Osteocyte (in vitro differentiated cells): ENCODE measurements at regions not wholly inside any gene's neighbourhood (a gene's known extent, or its start where the extent isn't known, plus 50 kb on each side); places are given as distances from the start of the nearest gene placed in this dataset.

Experiments
- DNase-seq: peaks from one replicate; pipeline ENCODE4 v3.0.0; 2021; ENCODE audit warnings: mixed read lengths; ENCODE audit not compliant: unreplicated experiment; ENCODE audit errors: extremely low spot score
- H3K27ac Mint-ChIP-seq: one replicate; pipeline ENCODE4 v1.8.0; 2021; ENCODE audit warnings: mild to moderate bottlenecking, mixed read lengths; ENCODE audit not compliant: unreplicated experiment
- H3K27me3 Mint-ChIP-seq: one replicate; pipeline ENCODE4 v1.8.0; 2021; ENCODE audit warnings: mixed read lengths; ENCODE audit not compliant: unreplicated experiment
- H3K36me3 Mint-ChIP-seq: one replicate; pipeline ENCODE4 v1.8.0; 2021; ENCODE audit warnings: mixed read lengths; ENCODE audit not compliant: unreplicated experiment
- H3K4me1 Mint-ChIP-seq: one replicate; pipeline ENCODE4 v1.8.0; 2021; ENCODE audit warnings: mixed read lengths; ENCODE audit not compliant: unreplicated experiment
- H3K4me3 Mint-ChIP-seq: one replicate; pipeline ENCODE4 v1.8.0; 2021; ENCODE audit warnings: mild to moderate bottlenecking, moderate library complexity, mixed read lengths; ENCODE audit not compliant: unreplicated experiment
- H3K9me3 Mint-ChIP-seq: one replicate; pipeline ENCODE4 v1.8.0; 2021; ENCODE audit warnings: mixed read lengths; ENCODE audit not compliant: unreplicated experiment
- TF ChIP-seq, protein P1 (sequence below): fragments of 200-600 bp; sonication (generic); IDR thresholded peaks from 2 replicates; pipeline ENCODE4 v1.5.0; 2021; ENCODE audit warnings: antibody characterized with exemption, mild to moderate bottlenecking, moderate library complexity

DNA sequence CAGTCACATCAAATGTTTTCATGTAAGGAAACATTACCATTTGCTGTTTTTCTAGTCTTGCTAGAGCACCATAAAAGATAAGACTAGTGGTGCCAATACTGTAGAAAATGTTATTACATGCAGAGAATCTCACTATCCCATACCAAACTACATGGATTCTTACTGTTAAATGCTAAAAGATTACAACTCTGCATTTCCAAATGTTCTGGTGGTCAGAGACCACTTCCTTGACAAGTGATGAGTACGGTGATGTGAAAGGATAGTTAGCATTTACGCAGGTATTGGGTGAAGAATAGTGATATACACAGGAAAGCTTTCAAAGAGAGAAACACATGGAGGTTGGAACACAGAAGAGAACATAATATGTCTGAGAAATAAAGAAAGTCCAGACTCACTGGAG lies 98.2 kb downstream of the GGTLC2 start:
- H3K4me1 Mint-ChIP-seq, result no peaks in the 10 kb centered on the region
- no peaks in the 10 kb centered on the region for H3K9me3 Mint-ChIP-seq
- TF ChIP-seq, protein P1, sequence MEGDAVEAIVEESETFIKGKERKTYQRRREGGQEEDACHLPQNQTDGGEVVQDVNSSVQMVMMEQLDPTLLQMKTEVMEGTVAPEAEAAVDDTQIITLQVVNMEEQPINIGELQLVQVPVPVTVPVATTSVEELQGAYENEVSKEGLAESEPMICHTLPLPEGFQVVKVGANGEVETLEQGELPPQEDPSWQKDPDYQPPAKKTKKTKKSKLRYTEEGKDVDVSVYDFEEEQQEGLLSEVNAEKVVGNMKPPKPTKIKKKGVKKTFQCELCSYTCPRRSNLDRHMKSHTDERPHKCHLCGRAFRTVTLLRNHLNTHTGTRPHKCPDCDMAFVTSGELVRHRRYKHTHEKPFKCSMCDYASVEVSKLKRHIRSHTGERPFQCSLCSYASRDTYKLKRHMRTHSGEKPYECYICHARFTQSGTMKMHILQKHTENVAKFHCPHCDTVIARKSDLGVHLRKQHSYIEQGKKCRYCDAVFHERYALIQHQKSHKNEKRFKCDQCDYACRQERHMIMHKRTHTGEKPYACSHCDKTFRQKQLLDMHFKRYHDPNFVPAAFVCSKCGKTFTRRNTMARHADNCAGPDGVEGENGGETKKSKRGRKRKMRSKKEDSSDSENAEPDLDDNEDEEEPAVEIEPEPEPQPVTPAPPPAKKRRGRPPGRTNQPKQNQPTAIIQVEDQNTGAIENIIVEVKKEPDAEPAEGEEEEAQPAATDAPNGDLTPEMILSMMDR, result no peak
- no peaks in the 10 kb centered on the region for H3K36me3 Mint-ChIP-seq
- no peak for DNase-seq
- no peak overlapping the region for H3K27ac Mint-ChIP-seq
- peaks cover 36% of the 10 kb centered on the region for H3K27me3 Mint-ChIP-seq
- H3K4me3 Mint-ChIP-seq, result no peak overlapping the region

DNA sequence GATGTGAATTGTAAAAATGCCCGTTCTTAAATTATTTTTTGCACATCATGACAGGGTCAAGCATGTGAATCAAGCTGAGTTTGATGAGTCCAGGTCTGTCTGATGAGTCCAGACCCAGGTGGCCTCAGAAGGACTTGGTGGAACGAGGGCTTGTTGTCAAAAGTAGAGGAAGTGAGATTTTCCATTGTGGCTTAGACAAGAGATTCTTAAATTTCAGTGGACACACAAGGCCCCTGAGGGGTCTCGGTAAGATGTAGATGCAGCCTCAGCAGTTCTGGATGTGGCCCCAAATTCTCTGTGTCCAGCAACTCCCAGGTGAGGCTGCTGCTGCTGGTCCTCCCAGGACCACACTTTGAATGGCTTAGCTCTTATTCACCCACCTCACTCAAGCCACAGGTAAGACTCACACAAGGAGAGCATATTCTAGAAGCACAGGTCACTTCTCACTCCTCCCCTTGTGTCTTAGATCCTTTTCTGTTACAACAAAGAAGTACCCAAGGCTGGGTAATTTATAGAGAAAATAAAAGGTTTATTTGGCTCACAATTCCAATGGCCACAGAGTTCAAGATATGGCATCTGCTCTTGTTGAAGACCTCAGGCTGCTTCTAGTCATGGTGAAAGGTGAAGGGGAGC lies 98.8 kb downstream of the GGTLC2 start:
- Mint-ChIP-seq H3K4me3 (no peak overlapping the region), H3K4me1 (no peaks in the 10 kb centered on the region), H3K9me3 (no peaks in the 10 kb centered on the region), H3K27me3 (peaks cover 36% of the 10 kb centered on the region), H3K27ac (no peak overlapping the region), H3K36me3 (no peaks in the 10 kb centered on the region)
- TF ChIP-seq, protein P1, result no peak
- no peak for DNase-seq

- no peak overlapping the region for H3K4me3 Mint-ChIP-seq
- TF ChIP-seq, protein P1, result no peak
- DNase-seq, result peak; percentile 51
- H3K36me3 Mint-ChIP-seq, result no peaks in the 10 kb centered on the region
- peaks cover 35% of the 10 kb centered on the region for H3K27me3 Mint-ChIP-seq
- H3K9me3 Mint-ChIP-seq, result no peaks in the 10 kb centered on the region
- no peak overlapping the region for H3K27ac Mint-ChIP-seq
- H3K4me1 Mint-ChIP-seq, result no peaks in the 10 kb centered on the region
These were observed 100.2 kb downstream of the GGTLC2 start for GRCh38 chr22:22744412-22745224.

DNA sequence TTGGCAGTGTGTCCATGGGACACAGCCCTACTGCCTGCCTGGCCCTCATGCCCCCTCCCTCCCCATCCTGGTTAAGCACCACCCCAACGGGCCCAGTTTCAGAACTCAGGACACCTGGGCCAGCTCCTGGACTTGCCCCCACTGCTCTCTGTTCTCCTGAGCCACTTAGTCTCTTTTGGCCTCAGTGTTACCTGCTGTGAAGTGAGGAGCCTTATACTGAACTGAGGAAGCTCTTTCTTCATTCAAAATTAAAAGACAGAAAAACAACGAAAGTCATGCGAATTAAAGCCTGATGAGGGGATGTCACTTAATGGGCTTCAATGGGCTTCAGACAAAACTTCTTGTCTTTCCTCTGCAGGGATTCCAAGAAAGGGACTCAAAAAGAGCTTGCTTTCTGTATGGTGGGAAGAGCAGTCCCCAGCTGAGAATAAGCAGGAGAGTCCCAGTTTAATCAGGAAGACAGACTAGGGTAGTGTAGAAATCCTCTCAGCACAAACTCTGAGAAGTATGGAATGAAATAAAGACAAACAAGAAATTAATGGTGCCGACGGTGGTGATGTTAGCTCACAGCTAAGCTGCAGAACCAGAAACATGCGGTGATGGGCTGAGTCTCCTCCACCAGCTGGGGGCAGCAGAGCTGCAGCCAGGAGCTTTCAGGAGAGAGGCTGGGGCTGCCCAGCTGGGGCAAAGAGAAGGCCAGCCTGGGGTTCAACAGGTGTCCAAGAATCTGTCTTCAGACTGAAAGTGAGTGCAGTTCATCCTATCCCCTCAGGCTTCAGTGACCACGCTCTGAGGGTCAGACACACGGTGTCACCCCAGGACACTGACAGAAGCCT lies 101.0 kb downstream of the GGTLC2 start:
- Mint-ChIP-seq H3K27me3 (peaks cover 31% of the 10 kb centered on the region), H3K4me1 (no peaks in the 10 kb centered on the region), H3K36me3 (no peaks in the 10 kb centered on the region), H3K4me3 (no peak overlapping the region), H3K27ac (no peak overlapping the region), H3K9me3 (no peaks in the 10 kb centered on the region)
- DNase-seq, result no peak
- TF ChIP-seq, protein P1, result peak; percentile 50
